NCI-H2029 treated with DMSO at 0.1 percent for 48 hours (cell line): ENCODE measurements at regions not wholly inside any gene's neighbourhood (a gene's known extent, or its start where the extent isn't known, plus 50 kb on each side); places are given as distances from the start of the nearest gene placed in this dataset.
A peak's percentile ranks its signal among the peaks of the same experiment; 100 is the strongest.
"Not testable (repeated sequence)": the region's sequence is repeated elsewhere in the genome, so short reads cannot be mapped to it uniquely, and the experiment has no call there.

Experiments
- DNase-seq: peaks from one replicate; lab custom pipeline; 2025; lab: John Stamatoyannopoulos, UW

DNA sequence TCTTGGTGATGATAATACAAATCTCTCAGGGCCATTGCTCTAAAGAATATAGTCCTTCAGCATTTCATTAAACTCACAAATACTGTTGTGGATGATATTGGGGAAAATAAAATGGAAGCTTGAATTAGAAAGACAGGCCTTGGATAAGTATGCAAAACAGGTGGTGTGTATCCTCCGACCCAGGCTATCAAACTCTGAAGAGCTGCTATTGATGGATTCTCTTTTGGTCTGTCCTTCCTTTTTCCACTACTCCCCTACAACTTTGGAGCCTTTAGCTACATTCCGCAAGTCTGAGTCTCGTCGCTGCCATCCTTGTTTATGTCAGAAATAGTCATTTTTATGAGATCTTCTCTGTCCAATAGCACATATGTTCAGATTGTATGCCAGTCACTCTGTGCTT, 351.6 kb downstream of the KCNJ2 start:
- DNase-seq = no peak

DNA sequence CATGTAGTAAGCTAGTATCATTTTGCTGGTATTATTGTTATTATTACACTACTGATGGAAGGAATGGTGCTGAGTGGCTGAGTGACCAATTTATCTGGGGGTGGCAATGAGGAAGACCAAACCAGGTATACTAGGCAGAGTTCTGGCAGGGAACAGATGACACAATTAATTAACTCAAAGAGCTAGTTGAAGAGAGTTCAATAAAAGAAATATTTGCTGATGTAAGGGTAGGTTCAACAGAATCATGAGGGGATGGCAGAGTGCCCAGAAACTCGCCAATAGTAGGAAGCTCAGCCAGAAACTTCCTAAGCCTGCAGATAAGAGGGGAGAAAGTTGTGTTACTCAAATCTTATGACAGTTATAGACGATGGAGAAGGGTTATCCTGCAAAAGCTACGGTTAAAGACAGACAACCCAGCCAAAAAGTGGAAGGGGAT, 352.5 kb downstream of the KCNJ2 start:
- no peak for DNase-seq

DNA sequence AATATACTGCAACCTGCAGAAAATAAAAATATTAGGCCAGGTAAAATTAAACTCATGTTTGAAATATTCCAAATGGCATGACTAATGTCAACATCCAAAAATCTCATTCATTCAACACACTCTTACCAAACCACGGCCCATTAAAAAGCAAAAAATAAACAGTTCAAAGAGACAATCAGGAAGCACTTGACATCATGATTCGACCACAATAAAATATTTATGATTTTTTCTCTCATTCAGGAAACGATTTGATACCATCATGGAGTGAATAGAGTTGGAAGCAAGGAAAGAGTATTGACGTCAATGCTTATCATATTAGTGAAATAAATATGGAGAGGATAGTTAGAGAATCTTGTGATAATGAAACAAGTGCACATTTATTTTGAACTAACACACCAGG, 354.1 kb downstream of the KCNJ2 start:
- DNase-seq = peak; percentile 73

DNA sequence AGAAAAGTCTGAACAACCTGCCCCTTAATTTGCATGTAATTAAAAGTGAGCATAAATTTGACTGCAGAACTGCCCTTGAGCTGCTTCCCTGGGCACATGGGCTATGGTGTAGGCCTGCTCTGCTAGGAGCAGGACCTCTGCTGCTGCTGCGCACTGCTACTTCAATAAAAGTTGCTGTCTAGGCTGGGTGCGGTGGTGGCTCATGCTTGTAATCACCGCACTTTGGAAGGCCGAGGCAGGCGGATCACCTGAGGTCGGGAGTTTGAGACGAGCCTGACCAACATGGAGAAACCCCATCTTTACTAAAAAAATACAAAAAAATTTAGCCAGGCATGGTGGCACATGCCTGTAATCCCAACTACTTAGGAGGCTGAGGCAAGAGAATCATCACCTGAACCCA, 355.7 kb downstream of the KCNJ2 start:
- not testable (repeated sequence) for DNase-seq

DNA sequence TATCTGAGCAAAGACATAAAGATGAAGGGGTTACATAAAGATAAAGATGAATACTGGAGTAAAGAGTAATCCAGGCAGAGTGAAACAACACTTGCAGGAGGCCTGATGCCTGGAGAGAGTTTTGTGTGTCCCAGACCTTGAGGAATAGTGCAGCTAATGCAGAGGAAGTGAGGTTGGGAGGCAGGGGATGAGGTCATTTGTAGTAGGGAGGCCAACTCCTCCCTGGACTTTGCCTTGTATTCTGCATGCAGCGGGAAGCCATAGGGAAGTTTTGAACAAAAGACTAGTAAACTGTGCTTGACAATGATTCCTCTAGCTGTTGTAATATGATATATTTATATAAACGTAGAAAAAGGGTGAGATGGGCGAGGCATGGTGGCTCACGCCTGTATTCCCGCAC, 356.6 kb downstream of the KCNJ2 start:
- DNase-seq = no peak

DNA sequence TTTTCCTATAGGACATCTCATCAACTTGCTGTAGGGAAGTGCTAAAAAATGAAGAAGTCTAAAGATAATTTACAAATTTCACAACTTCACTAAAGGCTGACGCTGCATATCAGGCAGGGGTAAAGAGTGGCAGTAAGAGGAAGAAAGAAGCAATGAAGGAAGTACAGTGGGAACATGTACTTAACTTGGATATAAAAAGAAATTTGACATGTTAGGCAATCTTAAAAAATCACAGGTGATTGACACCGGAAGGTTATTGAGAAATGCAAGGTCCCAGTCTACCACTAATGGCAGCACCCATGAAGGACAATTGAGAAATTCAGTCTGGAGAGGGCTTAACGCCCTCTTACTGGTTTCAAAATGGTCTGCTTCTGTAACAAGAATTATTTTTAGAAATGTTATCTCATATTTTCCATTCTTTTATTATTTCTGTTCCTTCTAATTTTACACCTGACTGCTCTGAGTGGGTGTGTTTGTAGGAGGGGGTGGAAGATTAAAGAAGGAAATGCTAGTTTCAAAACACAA, 358.1 kb downstream of the KCNJ2 start:
- DNase-seq = no peak

DNA sequence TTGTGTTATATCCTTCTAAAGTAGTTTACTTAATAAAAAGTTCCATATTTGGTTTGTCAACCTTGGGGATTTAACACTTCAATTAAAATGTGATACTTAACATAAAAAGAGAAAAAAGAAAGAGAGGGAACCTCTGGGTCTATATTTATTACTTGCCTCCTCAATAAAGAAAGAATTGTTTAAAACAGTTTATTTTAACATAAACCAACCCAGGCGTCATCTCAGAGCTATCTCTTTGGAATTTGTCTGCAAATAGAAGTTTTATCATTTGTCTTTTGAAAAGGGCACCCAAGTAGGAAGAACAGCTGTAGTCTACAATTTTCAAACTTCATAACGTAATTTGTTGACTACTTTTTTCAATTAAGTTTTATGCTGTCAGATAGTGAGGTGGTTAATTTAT, 364.1 kb downstream of the KCNJ2 start:
- no peak for DNase-seq

DNA sequence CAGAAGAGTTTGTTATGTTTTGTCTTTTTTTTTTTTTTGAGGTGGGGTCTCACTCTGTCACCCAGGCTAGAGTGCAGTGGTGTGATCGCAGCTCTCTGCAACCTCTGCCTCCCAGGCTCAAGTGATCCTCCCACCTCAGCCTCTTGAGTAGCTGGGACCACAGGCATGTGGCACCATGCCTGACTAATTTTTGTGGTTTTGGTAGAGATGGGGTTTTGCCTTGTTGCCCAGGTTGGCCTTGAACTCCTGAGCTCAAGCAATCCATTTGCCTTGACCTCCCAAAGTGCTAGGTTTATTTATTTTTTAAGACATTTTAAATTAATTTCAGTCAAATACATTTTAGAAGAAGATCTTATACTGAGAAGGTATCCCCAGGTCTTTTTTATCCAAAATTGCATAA, 366.7 kb downstream of the KCNJ2 start:
- DNase-seq = no peak

DNA sequence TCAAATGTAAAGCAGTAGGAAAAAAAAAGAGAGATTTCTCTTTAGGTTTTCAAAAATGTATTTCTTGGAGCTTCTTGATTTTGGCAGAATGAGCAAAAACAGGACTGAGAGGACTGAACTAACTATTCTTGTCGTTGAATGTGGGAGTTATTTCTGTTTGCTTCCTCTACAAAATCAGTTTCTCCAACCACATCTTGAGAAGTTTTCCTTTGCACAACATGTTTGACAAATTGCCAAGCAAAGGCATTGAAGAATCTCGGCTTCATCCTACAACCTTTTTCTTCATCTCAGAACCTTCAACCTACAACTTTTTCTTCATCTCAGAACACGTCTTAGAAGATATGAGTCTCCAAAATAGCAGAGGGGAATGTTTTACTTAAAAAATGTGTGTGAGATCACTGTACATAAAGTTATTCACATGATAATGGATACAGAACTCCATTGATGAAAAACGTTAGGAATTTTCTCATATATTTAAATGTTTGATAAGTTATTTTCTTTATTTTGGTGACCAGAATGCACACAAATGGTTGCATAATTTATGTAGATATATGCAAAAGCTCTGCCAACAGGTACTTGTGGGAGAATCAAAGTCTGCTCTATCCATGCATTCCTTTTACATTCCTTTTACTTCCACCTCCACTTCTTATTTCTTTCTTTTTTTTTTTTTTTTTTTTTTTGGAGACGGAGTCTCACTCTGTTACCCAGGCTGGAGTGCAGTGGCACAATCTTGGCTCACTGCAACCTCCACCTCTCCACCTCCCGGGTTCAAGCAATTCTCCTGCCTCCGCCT, 370.0 kb downstream of the KCNJ2 start:
- DNase-seq = no peak

DNA sequence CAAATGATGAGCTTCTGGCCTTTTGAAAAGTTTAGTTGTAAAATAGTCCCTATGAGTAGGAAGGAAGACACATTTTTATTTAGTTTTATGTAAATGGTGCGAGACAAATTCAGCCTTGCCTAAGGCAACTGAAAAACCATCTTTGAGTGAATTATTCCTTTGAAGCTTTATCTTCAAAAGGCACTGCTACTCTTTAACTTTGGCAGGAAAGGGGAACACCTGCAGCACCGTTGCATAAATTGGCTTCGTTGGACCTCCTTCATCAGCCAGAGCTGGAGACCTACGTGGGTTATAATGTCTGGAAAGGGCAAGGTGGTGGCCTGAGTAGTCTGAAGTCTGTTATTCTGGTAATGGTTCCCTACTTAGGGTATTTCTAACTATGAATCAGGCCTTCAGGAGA, 373.5 kb downstream of the KCNJ2 start:
- DNase-seq = no peak

DNA sequence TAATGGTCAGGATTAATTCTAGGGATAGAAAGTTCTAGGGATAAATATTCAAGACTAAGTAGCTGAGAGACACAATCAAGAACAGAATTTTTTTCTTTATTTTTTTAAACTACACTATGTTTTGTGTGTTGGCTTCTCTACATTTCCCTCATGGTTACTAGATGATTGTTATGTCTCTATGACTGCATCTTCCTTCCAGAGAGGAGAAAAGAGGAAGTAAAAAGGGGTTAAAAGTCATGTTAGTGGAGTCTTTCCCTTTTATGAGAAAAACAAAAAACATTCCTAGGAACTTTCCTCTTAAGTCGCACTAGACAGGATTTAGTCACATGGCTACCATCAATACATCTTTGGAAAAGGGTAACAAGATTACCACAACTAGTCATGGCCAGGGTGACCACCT, 375.0 kb downstream of the KCNJ2 start:
- no peak for DNase-seq

DNA sequence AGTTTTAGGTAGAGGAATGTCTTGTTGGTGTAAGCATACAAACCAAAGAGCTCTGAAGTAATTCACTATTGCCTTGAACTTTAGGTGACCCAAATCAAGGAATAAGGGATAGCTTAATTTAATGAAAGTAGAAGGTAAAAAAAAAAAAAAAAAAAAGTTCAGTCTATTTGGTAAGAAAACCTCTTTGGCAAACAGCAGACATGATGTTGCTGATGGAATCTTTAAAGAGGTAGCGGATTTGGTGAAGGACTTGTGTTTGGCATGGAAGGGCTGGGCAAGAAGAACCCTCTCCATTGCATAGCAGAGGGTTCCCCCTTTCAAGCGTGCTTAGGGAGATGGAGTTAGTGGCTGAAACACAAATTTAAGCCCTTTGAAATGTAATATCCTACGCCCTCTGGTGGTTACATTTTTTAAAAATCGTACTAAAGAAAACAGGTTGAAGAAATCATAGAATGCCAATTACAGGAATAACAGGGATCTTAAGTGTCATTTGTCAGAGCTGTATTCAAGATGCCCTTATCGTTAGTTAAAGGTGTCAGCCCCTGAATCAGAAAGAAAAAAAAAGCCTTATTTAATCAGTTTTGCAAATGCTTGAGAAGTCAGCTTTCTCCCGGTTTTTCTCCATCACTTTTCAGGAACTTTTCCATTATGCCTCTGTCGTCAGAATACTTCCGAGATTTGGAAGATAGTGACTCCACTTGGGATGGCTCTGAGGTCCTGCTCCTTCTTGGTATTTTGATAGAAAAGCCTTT, 383.1 kb downstream of the KCNJ2 start:
- DNase-seq = no peak

DNA sequence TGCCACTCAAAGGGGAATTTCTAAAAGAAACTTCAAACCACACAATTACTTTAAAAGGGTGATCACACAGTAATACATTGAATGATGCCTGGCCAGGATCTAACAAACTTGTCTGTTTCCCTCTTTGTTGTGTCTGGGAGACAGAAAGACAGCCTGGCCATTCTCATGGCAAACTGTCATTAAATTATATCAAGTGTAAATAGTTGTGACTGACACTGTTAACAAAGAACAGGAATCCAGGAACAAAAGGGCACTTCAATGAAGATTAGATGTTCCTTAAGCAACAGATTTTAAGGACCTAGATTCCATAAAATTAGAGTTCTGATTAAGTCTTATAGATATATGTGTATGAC, 383.6 kb downstream of the KCNJ2 start:
- no peak for DNase-seq

DNA sequence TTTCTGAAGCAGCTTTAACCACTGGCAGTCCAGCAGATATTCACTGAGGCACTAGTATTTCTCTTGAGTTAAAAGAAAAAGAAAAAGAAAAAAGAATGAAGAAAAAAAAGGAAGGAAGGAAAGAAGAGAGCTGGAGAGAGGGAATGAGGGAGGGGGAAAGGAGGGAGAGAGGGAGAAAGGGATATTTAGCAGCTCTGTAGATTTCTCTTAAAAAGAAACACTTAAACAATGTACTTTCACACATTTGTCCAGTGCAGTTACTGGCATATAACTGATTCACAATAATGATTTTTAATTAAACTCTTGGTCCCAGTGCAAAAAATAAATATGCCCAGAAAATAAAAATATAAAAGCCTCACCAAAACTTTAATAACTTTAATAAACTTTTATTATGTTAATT, 386.4 kb downstream of the KCNJ2 start:
- DNase-seq = no peak

DNA sequence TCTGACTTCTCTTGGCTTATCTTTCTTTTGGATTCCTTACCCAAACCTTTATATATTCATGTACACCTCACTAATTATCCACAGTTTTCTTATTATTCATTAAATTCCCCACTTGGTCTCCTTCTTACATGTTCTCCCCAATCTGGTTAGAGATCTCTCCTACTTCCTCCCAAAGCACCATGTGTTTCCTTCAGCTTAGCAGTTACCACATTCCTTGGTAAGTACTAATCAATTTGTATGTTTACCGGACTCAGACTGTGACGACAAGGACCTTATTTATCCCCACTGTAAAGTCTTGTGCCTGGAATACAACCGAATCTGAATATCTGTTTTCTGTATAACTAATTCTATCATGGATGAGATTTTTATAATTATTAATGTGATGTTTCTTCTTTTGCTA, 389.5 kb downstream of the KCNJ2 start:
- DNase-seq = no peak

DNA sequence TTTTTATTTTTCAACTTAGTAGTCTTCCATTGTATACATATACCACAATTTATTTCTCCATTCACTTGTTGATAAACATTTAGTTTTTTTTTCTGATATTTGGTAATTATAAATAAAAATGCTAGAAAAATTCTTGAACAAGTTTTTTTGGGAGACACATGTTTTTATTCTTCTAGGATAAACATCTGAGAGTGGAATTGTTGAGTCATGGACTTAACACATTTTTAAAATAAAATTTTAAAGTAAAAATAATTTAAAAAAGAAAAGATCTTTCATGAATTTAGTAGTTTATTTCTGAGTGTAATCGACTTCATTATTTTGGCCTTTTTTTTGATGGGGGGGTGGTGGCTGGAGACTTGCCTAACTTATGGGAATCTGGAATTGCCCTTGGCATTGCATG, 391.1 kb downstream of the KCNJ2 start:
- DNase-seq = no peak

DNA sequence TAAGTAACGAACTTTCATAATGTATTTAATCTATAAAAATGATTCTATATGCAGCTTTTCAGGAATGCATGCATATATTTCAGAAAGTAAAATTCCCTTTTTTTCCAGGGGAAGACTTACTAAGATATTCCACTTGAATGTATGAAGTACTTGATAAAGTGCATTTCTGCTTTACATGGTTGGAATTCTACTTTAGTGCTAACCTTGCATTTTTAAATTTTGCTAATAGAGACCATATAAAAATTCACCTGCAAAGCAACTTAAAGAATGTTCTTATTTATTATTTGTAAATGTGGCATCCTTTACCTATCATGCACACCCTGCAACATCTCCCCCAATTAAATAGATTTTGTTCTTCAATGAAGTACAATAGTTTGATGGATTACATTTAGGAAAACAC, 392.8 kb downstream of the KCNJ2 start:
- no peak for DNase-seq

DNA sequence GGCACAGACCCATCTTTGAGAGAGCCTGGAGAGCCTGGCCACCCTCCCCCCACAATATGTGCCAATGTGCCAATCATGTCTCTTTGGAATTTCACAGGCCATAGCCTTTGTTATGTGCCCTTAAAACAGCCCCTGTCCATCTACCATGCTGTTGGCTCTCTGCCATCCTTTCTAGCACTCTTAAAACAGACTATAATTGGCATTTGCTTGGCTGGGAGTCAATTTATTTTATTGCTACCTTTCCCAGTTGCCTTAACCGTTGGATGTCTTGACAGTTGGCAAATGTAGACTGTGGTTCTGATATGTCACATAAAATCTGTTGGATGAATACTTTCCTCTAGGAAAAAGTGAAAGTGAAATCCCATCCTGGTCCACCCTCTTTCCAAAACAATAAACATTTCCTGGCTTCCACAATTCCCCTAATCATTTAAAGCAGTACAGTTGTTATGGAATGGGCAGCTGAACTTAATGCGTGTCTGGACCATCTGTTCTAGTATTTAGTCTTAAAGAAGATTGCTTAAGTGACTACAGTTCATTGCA, 394.0 kb downstream of the KCNJ2 start:
- DNase-seq = peak; percentile 92

DNA sequence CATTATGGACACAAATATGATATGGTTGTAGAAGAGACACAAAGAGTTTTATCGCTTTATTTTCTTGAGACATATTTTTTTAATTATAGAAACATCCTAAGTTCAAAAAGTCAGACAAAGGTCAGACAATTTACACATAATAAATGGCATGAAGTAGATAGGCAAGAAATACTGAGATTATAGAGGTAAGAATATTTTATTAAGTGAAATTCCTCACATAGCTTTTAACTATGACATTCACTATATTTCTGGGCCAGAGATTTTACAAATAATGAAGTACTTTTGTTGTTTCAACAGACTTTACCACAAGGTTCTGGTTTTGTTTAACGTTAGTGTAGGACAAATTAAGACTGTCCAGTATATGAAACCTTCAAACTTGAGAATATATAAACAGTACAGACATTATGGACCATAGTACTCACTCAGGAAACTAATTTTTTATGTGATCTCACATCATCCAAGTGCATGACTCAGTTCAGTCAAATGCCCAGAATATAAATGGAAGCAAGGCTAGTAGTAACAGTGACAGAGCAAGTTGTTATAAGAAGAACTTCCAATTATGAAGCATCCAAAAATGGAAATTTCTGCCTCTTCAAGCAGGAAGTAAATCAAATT, 394.8 kb downstream of the KCNJ2 start:
- no peak for DNase-seq

DNA sequence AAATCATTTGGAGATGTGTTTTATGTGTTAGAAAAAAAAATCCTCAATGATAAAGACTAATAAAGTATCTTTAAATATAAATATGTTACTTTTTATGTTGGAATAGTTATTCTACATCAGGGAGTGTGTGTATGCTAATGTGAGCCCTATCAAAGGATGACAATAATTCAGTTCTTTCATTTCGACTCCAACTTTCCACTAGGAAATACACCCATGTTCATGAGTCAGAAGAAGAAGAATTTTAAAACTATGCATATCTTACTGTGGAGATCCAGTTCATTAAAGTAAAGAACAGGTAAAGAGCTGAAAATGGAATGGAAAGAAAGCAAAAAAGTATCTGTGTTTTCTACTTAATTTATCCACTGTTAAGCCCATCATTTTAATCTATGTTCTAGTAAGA, 399.8 kb downstream of the KCNJ2 start:
- DNase-seq = no peak

DNA sequence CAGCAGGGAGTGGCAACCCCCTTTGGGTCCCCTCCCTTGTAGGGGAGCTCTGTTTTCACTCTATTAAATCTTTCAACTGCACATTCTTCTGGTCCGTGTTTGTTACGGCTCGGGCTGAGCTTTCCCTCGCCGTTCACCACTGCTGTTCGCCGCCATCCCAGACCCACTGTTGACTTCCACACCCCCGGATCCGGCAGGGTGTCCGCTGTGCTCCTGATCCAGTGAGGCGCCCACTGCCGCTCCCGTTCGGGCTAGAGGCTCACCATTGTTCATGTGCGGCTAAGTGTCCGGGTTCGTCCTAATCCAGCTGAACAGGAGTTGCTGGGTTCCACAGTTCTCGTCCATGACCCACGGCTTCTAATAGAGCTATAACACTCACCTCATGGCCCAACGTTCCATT, 408.1 kb downstream of the KCNJ2 start:
- no peak for DNase-seq

DNA sequence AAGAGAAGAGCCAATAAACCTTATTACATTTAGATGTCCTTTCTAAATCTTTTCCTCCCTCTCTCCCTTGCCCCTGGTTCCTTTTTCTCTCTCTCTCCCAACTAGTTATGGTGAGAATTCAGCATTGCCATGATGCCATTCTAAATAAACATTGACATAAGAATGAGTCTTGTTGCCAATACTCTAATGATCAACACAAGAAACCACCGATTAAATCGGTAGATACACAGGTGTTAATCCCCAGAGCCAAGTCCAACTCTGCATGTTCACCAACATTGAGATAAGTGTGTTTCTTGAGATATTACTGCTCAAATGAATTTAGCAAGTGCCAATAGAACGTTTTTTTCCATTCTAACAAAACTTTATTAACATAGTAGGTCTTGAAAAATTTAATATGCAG, 412.1 kb downstream of the KCNJ2 start:
- no peak for DNase-seq

DNA sequence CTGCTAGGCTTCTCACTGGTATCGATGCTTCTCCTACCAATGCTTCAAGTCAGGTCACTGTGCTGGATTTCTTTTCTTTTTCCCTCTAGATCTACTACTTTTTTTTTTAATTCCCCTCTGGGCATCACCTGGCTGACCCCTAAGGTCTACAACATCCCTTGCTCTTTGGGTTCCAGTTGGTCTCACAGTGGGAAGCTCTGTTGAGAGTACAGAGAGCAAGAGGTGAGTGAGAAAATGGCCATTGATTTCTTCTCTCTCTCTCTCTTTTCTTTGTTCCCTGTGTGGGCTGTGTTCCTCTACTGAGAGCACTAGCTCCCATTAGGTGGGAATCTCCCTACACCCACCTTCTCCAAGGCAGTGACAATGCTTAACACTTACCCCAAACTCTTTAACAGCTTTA, 413.4 kb downstream of the KCNJ2 start:
- DNase-seq = no peak
